HG02588 (cell line): ENCODE measurements at regions not wholly inside any gene's neighbourhood (a gene's known extent, or its start where the extent isn't known, plus 50 kb on each side); places are given as distances from the start of the nearest gene placed in this dataset.

ENCODE experiments used
- ATAC-seq: cut with Tn5 transposase; IDR thresholded peaks from one replicate; pipeline ENCODE4 v1.9.1; 2021; ENCODE audit warnings: mild to moderate bottlenecking, moderate library complexity; ENCODE audit not compliant: unreplicated experiment

DNA sequence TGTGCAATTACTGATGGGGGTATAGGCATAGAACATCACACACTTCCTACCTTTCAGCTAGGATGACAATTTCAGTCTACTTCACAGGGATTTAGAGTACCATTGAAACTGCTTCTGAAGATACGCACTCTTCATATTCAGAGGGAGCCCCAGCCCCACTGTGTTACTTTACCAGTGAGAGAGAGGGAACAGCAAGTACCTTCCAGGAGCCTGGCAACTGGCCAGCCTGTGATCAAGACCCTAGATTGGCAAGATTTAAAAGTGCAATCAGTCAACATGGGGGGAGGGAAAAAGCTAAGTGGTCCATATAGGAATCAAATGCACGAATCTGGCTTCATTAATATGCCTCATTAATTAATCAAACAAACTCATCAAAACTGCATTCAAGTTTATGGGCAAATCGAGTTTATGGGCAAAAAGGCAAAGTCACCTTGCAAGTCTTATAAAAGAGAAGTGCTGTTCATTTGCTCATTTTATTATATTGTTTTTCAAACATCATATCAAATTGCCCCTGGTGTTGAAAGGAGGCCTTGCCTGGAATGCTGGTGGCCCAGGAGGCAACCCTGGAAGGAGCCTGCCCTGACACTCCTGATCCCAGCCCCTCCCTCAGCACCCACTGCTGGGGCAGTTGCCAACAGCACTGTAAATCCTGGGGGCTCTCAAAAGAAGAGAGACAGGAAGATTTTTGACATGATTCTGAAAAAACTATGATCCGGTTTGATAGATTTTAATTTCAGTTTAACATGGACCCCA is 184.9 kb upstream of the DPT start:
- no peak for ATAC-seq

GRCh38 chr1:168917309-168917708 is 188.3 kb upstream of the DPT start:
- ATAC-seq = no peak

DNA sequence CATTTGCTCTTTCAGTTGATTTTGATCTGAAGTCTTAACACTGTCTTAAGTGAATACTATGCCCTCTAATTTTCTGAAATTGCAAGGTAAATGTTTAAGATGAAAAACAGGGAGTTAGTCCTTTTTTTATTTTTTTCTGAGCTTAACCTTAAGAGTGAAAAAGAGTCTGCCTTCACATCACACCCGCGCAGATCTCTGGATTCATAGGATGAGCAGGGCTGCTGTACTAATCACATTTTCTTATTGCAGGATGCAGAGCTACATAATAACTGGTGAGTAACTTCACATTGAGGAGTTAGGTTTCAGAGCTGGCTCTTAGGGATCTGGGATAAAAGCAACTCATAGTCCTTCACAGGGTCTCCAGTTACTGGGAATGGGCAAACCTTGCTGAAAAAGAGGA is 188.7 kb upstream of the ATP1B1 start:
- ATAC-seq = no peak

- no peak for ATAC-seq
Measured at GRCh38 chr1:168918860-168919741, 187.4 kb upstream of the ATP1B1 start.

DNA sequence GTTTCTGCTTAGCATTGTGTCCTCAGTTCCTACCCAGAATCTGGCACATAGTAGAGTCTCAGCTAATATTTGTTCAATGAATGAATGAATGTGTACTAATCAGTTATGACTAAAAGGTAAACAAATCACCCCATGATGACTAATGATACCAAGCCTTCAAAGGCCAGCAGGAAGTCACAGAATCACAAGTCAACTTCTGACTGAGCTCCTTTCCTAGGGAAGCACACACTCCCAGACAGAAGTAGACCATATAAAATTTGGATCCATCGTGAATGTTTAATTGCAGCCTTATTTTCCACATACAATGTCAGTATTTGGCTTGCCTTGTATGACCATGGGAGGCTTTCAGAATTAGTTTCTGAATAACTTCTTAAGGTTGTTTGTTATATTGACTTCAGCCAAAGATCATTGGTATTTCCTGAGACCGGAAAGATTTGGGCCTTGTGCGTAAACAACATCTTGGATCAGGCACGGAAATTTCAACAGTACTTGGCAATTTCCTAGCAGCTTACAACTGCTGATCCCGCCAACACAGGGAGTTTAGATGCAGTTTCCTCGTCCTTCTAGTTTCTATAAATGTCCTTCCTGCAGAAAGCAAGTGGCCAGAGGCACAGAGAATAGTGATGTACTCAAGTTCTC is 185.9 kb upstream of the ATP1B1 start:
- no peak for ATAC-seq

DNA sequence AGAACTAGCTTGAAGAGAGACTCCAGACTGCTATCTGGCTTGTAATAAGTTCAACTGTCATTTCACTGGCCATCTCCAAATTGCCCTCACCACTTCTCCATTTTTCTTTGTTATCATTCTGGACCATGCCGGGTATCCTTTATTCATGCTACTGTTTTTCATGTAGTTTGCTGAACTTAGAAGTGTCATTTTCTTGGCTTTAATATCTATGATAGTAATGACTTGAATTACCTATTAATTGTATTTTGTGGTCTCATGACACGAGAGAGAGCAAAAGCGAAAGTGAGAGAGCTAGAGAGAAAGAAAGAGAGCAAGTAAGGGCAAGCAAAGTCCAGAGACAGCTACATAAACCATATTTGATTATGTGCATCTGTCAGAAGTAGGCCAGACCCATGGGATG is 184.9 kb upstream of the ATP1B1 start:
- no peak for ATAC-seq

DNA sequence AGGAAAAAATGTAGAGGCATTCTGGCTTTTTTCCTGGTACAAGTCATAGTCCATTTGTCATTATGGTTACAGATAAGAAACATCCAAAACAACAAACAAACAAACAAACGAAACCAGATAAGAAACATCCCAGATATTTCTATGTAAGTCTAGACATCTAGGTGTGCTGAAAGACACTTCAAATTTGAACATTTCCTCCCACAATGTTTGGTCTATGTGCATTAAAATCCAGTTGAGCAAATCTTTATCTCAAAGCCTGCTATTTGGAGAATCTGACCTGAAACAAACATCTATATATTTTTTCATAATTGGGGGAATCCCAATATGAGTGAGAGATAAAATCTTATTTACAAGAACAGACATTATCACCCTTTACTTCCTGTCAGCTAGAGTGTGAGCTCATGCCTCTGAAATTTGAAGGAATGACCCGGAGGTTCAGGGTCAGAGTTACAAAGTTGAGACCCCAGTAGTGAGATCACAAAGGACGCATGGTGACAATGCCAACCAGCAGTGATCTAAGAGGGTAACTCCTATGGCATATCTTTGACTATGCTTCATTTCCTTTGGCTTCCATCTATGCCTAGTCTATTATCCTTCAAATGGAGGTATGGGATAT is 182.9 kb upstream of the ATP1B1 start:
- no peak for ATAC-seq

GRCh38 chr1:168924976-168925375 is 181.5 kb upstream of the ATP1B1 start:
- ATAC-seq = no peak

DNA sequence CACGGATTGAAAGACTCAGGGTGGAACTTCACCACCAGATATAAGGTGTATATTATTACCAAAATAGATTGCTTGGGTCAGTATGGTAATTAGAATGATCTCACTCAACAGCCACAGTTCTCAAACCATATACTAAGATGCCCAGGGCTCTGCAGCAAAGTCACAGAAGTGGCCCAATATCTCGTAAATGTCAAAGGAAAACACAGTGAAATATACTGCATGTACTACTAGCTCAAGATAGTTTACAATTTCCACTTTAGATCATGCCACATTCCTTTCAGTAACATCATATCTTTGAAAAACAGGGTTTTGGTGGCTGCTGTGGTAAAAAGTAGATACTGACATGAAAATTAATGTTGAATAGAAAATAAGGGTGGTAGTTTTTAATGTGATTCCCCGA is 180.3 kb upstream of the ATP1B1 start:
- ATAC-seq = no peak

DNA sequence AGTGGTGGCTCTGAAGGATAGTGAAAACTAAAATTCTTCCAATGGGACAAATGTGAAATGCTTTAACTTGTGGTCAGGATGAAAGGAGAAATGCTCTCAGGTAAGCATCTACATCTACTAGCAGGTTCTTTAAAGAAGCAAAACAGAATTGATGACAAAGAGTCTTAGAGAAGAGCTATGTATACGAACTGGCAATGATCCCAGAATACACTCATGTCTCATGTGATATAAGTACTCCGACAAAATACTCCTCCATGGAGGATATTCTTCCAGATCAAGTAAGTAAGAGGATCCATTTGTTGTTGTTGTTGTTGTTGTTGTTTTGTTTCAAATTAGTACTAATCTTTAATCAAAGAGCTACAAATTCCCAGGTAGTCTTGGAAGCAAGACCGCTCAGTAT is 174.0 kb upstream of the ATP1B1 start:
- no peak for ATAC-seq

- no peak for ATAC-seq
Measured at GRCh38 chr1:168933141-168933805, 173.2 kb upstream of the ATP1B1 start.

- no peak for ATAC-seq
Measured at GRCh38 chr1:168939110-168939946, 167.2 kb upstream of the ATP1B1 start.

DNA sequence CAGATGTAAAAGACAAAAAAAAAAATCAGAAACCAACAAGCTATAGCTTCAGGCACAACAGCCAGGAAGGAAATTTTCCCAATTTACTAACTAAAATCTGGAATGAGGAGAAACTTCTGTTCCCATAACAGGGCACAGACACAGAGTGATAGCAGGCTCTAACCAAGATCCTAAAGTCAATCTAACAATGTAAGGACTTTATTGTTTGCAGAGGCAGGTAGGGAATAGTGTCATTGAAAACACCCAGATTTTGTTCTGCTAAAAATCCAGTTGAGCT is 166.6 kb upstream of the ATP1B1 start:
- ATAC-seq = no peak

DNA sequence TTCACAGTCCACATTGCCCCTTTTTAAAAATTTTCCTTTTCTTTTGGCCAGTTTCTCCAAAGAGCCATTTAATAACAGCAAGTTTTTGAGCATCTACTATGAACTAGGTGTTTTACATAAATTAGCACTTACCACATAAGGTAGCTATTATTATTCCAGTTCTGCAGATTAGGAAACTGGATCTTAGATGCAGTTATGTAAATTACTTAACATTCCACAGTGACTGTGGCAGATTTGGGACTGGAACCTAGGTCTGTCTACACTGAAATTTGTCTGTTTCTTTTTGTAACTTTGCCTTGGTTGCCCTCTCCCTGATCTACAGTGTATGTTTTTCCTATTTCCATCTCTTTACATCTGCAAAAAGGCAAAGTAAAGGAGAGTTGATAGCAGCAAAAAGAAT is 164.8 kb upstream of the ATP1B1 start:
- no peak for ATAC-seq

GRCh38 chr1:168942165-168942564 is 164.3 kb upstream of the ATP1B1 start:
- ATAC-seq = no peak

DNA sequence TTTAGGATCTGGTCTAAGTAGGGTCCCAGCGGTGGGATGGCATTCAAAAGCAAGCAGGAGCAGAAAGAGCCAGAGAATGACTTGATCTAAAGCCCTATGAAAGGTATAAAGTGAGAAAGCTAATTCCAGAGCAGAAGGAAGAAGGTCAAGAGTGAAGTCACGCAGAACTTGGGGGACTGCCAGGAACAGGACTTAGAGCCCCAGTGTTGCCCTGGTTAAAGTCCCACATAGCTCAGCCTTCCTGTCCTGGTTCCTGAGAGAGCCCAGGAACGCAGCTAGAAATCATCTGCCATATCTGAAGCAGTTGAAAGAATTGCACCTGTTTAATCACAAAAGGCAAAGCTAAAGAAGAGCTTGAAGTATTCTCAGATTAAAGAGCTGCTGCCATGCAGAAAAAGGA is 160.6 kb upstream of the ATP1B1 start:
- ATAC-seq = no peak

- ATAC-seq = no peak
Measured at GRCh38 chr1:168947041-168947440, 159.4 kb upstream of the ATP1B1 start.

- no peak for ATAC-seq
Measured at GRCh38 chr1:168949672-168950071, 156.8 kb upstream of the ATP1B1 start.

DNA sequence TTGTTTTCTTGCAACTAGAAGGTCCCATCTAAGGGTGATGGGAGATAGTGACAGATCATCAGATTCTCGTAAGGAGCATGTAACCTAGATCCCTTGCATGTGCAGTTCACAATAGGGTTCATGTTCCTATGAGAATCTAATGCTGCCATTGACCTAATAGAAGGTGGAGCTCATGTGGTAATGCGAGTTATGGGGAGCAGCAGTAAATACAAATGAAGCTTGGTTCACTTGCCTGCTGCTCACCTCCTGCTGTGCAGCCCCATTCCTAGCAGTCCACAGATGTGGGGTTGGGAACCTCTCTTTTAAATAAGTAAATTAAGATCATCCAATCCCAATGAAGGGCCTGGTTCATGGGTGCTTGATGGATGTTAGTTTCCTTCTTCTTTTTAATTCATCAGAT is 148.7 kb upstream of the ATP1B1 start:
- no peak for ATAC-seq
